ENCODE measurements at regions not wholly inside any gene's neighbourhood (a gene's known extent, or its start where the extent isn't known, plus 50 kb on each side); places are given as distances from the start of the nearest gene placed in this dataset.

- H3K4me3 Mint-ChIP-seq (ENCODE audit: unreplicated experiment): no peak overlapping the region
- no peaks in the 10 kb centered on the region for H3K4me1 Mint-ChIP-seq (ENCODE audit: unreplicated experiment)
- no peaks in the 10 kb centered on the region for H3K9me3 Mint-ChIP-seq (ENCODE audit: unreplicated experiment)
- DNase-seq (ENCODE audit: low spot score): no peak
- no peaks in the 10 kb centered on the region for H3K36me3 Mint-ChIP-seq (ENCODE audit: low read depth, unreplicated experiment)
- H3K27me3 Mint-ChIP-seq (ENCODE audit: unreplicated experiment): peaks cover 2% of the 10 kb centered on the region
- no peak overlapping the region for H3K27ac Mint-ChIP-seq (ENCODE audit: unreplicated experiment)
- TF ChIP-seq CTCF (IDR thresholded peaks at IDR 0.05; ENCODE audit: unreplicated experiment): no peak
Observed at GRCh38 chr2:78646533-78647364, 378.8 kb upstream of the REG3G start.

GRCh38 chr2:78648558-78648957, 376.9 kb upstream of the REG3G start:
- TF ChIP-seq CTCF (IDR thresholded peaks at IDR 0.05; ENCODE audit: unreplicated experiment): no peak
- Mint-ChIP-seq H3K36me3 (ENCODE audit: low read depth, unreplicated experiment) (no peaks in the 10 kb centered on the region), H3K27me3 (ENCODE audit: unreplicated experiment) (peaks cover 2% of the 10 kb centered on the region), H3K4me3 (ENCODE audit: unreplicated experiment) (no peak overlapping the region), H3K4me1 (ENCODE audit: unreplicated experiment) (no peaks in the 10 kb centered on the region), H3K9me3 (ENCODE audit: unreplicated experiment) (no peaks in the 10 kb centered on the region), H3K27ac (ENCODE audit: unreplicated experiment) (no peak overlapping the region)
- DNase-seq (ENCODE audit: low spot score): no peak

- H3K4me3 Mint-ChIP-seq (ENCODE audit: unreplicated experiment): no peak overlapping the region
- H3K9me3 Mint-ChIP-seq (ENCODE audit: unreplicated experiment): no peaks in the 10 kb centered on the region
- H3K4me1 Mint-ChIP-seq (ENCODE audit: unreplicated experiment): no peaks in the 10 kb centered on the region
- TF ChIP-seq CTCF (IDR thresholded peaks at IDR 0.05; ENCODE audit: unreplicated experiment): no peak
- peaks cover 4% of the 10 kb centered on the region for H3K36me3 Mint-ChIP-seq (ENCODE audit: low read depth, unreplicated experiment)
- no peak overlapping the region for H3K27ac Mint-ChIP-seq (ENCODE audit: unreplicated experiment)
- no peaks in the 10 kb centered on the region for H3K27me3 Mint-ChIP-seq (ENCODE audit: unreplicated experiment)
- DNase-seq (ENCODE audit: low spot score): no peak
Observed at GRCh38 chr2:78654941-78655340, 370.6 kb upstream of the REG3G start.

GRCh38 chr2:78676921-78677696, 348.4 kb upstream of the REG3G start:
- TF ChIP-seq CTCF (IDR thresholded peaks at IDR 0.05; ENCODE audit: unreplicated experiment): no peak
- Mint-ChIP-seq H3K27ac (ENCODE audit: unreplicated experiment) (peak overlapping the region; percentile 36), H3K9me3 (ENCODE audit: unreplicated experiment) (no peaks in the 10 kb centered on the region), H3K4me3 (ENCODE audit: unreplicated experiment) (no peak overlapping the region), H3K27me3 (ENCODE audit: unreplicated experiment) (no peaks in the 10 kb centered on the region), H3K4me1 (ENCODE audit: unreplicated experiment) (peaks cover 3% of the 10 kb centered on the region), H3K36me3 (ENCODE audit: low read depth, unreplicated experiment) (no peaks in the 10 kb centered on the region)
- DNase-seq (ENCODE audit: low spot score): no peak

- peaks cover 3% of the 10 kb centered on the region for H3K4me1 Mint-ChIP-seq (ENCODE audit: unreplicated experiment)
- H3K36me3 Mint-ChIP-seq (ENCODE audit: low read depth, unreplicated experiment): no peaks in the 10 kb centered on the region
- H3K9me3 Mint-ChIP-seq (ENCODE audit: unreplicated experiment): no peaks in the 10 kb centered on the region
- no peak for DNase-seq (ENCODE audit: low spot score)
- no peaks in the 10 kb centered on the region for H3K27me3 Mint-ChIP-seq (ENCODE audit: unreplicated experiment)
- no peak for TF ChIP-seq CTCF (IDR thresholded peaks at IDR 0.05; ENCODE audit: unreplicated experiment)
- H3K4me3 Mint-ChIP-seq (ENCODE audit: unreplicated experiment): no peak overlapping the region
- H3K27ac Mint-ChIP-seq (ENCODE audit: unreplicated experiment): peak overlapping the region; percentile 36
Observed at GRCh38 chr2:78677774-78678173, 347.7 kb upstream of the REG3G start.

Data from endothelial cell (in vitro differentiated cells).